Upper lobe of left lung (tissue), 6 donors: ENCODE measurements at regions not wholly inside any gene's neighbourhood (a gene's known extent, or its start where the extent isn't known, plus 50 kb on each side); places are given as distances from the start of the nearest gene placed in this dataset.
"Not testable (repeated sequence)": the region's sequence is repeated elsewhere in the genome, so short reads cannot be mapped to it uniquely, and the experiment has no call there.

Experiments
- ATAC-seq, 2 donors: fragments of 200-7000 bp; cut with Tn5 transposase; one replicate each; pipeline ENCODE4 v1.9.1; 2022; ENCODE audit warnings: mild to moderate bottlenecking in 2 of 2, moderate library complexity in 2 of 2; ENCODE audit not compliant: low FRiP score in 2 of 2
- DNase-seq, 2 donors: peaks; one replicate each; pipeline ENCODE4 v3.0.0-alpha.2; 2019 to 2020
- H3K27ac ChIP-seq, 4 donors: fragments of 200-600 bp; sonication (generic); one replicate each; pipeline ENCODE4 v1.5.1; 2016 to 2019
- H3K27me3 ChIP-seq, 4 donors: fragments of 200-600 bp; sonication (generic); one replicate each; pipeline ENCODE4 v1.5.1; 2017 to 2019
- H3K36me3 ChIP-seq, 4 donors: fragments of 200-600 bp; sonication (generic); one replicate each; pipeline ENCODE4 v1.5.1; 2016 to 2019
- H3K4me1 ChIP-seq, 4 donors: fragments of 200-600 bp; sonication (generic); one replicate each; pipeline ENCODE4 v1.5.1; 2018 to 2019
- H3K4me3 ChIP-seq, 4 donors: fragments of 200-600 bp; sonication (generic); one replicate each; pipeline ENCODE4 v1.5.1; 2017 to 2019; ENCODE audit warnings: mild to moderate bottlenecking in 2 of 4, moderate library complexity in 1 of 4
- H3K9me3 ChIP-seq, 4 donors: fragments of 200-600 bp; sonication (generic); one replicate each; pipeline ENCODE4 v1.5.1; 2018 to 2019
- EP300 ChIP-seq, 4 donors: sonication (generic); formaldehyde crosslinking; IDR thresholded peaks; one replicate each; pipeline ENCODE4 v1.5.1; 2017; ENCODE audit warnings: antibody characterized with exemption in 4 of 4, control low read depth in 2 of 4
- POLR2A ChIP-seq, 4 donors: fragments of 450-650 bp; IDR thresholded peaks; one replicate each; pipeline ENCODE4 v1.5.1; 2016 to 2017; ENCODE audit warnings: antibody characterized with exemption in 4 of 4, mild to moderate bottlenecking in 2 of 4
- POLR2AphosphoS5 ChIP-seq, 2 donors: sonication (generic); formaldehyde crosslinking; IDR thresholded peaks; one replicate each; pipeline ENCODE4 v1.5.1; 2017; ENCODE audit warnings: antibody characterized with exemption in 2 of 2
- WGBS, 2 donors: methylation state at CpG; one replicate each; pipeline ENCODE4 v1.1.5; 2017 to 2018; 5-methylcytosine and 5-hydroxymethylcytosine counted together
- TF ChIP-seq, protein P1 (sequence below), 6 experiments: fragments of 450-650 bp in 4 of 6; fragments of 200-600 bp in 2 of 6; sonication (generic) in 2 of 6; IDR thresholded peaks; one replicate each; pipeline ENCODE4 v1.5.1; 2016 to 2019; ENCODE audit warnings: antibody characterized with exemption in 6 of 6
- donor health status: DM: no; HTN: no; CAD: no; lungs with moderate emphysema.
- donor health status: DM: no; HTN: yes; CAD: no; lungs with severe emphysema.

DNA sequence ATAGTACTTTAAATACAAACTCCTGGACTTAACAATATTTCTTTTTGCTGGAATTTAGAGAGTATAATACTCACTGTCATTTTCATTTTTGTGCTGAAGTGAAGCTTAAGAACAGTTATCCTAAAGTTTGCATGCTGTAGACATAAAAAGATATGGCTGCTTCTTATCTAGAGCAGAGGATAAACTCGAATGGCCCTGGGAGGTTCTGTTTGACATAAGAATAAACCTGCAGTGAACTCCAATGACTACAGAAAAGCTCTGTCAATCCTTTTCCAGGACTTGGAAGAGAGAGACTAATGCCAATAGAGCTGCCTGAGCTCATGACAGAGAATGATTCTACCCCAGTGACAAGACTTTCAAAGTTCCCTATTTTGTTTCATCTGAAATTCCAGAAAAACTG lies 1017.8 kb upstream of the MIR17HG start:
- 26 to 36% methylated on average over 1 of the region's 1 CpG for WGBS, 2 donors
- no peaks in the 10 kb centered on the region for H3K4me1 ChIP-seq

DNA sequence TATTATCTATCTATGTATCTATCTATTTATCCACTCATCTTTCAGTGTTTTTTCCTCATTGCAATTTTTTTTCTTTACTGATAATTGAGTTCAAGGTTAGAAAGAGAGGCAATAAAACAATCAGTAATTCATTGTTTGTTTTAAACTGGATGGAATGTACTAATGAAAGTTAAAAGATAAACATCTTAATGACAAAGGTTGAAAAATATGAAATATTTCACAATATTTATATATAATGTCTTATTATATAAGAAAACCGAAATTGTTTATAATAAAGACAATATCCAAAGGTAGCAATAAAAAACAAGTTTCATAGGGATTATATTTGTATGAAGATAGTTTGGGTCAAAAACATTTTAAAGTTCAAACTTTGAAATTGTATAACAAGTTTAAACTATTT lies 1015.5 kb upstream of the MIR17HG start:
- ATAC-seq (no peak), DNase-seq (no peak)
- Histone ChIP-seq H3K27me3 (no peaks in the 10 kb centered on the region), H3K27ac (no peak overlapping the region), H3K9me3 (no peaks in the 10 kb centered on the region), H3K36me3 (no peaks in the 10 kb centered on the region), H3K4me1 (no peaks in the 10 kb centered on the region), H3K4me3 (no peak overlapping the region)
- WGBS, 2 donors: 55 to 59% methylated on average over 1 of the region's 1 CpG
- TF ChIP-seq POLR2AphosphoS5 (IDR thresholded peaks at IDR 0.05) (no peak), POLR2A (IDR thresholded peaks at IDR 0.05) (no peak), EP300 (IDR thresholded peaks at IDR 0.05) (no peak)
- TF ChIP-seq, protein P1, sequence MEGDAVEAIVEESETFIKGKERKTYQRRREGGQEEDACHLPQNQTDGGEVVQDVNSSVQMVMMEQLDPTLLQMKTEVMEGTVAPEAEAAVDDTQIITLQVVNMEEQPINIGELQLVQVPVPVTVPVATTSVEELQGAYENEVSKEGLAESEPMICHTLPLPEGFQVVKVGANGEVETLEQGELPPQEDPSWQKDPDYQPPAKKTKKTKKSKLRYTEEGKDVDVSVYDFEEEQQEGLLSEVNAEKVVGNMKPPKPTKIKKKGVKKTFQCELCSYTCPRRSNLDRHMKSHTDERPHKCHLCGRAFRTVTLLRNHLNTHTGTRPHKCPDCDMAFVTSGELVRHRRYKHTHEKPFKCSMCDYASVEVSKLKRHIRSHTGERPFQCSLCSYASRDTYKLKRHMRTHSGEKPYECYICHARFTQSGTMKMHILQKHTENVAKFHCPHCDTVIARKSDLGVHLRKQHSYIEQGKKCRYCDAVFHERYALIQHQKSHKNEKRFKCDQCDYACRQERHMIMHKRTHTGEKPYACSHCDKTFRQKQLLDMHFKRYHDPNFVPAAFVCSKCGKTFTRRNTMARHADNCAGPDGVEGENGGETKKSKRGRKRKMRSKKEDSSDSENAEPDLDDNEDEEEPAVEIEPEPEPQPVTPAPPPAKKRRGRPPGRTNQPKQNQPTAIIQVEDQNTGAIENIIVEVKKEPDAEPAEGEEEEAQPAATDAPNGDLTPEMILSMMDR (IDR thresholded peaks at IDR 0.05): no peak

More for the DNA sequence above, 1017.8 kb upstream of the MIR17HG start:
- Histone ChIP-seq H3K9me3 (no peaks in the 10 kb centered on the region), H3K27ac (no peak overlapping the region), H3K27me3 (no peaks in the 10 kb centered on the region), H3K4me3 (no peak overlapping the region), H3K36me3 (no peaks in the 10 kb centered on the region)
- TF ChIP-seq, protein P1 (IDR thresholded peaks at IDR 0.05): no peak
- TF ChIP-seq POLR2AphosphoS5 (IDR thresholded peaks at IDR 0.05) (no peak), POLR2A (IDR thresholded peaks at IDR 0.05) (no peak), EP300 (IDR thresholded peaks at IDR 0.05) (no peak)
- ATAC-seq (no peak), DNase-seq (no peak)

DNA sequence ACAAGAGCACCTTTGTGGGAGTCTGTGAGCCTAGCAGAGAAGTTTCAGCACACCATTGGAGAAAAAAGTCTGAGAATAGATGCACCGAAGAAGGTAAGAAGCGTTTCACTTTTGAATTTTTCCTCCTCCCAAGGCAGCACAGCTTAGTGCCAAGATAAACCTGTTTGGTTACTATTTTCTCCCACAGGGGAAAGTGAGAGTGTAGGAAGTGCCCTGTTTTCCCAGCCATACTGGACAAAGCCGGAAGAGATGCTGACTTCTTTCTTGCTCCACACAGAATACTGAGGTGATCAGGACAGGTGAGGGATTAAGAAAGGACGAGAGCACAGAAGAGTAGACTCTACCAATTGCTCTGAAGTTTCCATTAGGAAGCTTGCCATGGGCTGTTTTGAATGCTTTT lies 1011.0 kb upstream of the MIR17HG start:
- Histone ChIP-seq H3K36me3 (no peaks in the 10 kb centered on the region), H3K4me3 (no peak overlapping the region), H3K27me3 (no peaks in the 10 kb centered on the region), H3K9me3 (peaks cover 0 to 6% (median 0%) of the 10 kb centered on the region in 4 donors), H3K27ac (no peak overlapping the region), H3K4me1 (no peaks in the 10 kb centered on the region)
- ATAC-seq (no peak), DNase-seq (no peak)
- 45 to 59% methylated on average over 4 of the region's 4 CpGs for WGBS, 2 donors
- TF ChIP-seq POLR2A (IDR thresholded peaks at IDR 0.05) (no peak), POLR2AphosphoS5 (IDR thresholded peaks at IDR 0.05) (no peak), EP300 (IDR thresholded peaks at IDR 0.05) (no peak)
- TF ChIP-seq, protein P1 (IDR thresholded peaks at IDR 0.05): no peak

DNA sequence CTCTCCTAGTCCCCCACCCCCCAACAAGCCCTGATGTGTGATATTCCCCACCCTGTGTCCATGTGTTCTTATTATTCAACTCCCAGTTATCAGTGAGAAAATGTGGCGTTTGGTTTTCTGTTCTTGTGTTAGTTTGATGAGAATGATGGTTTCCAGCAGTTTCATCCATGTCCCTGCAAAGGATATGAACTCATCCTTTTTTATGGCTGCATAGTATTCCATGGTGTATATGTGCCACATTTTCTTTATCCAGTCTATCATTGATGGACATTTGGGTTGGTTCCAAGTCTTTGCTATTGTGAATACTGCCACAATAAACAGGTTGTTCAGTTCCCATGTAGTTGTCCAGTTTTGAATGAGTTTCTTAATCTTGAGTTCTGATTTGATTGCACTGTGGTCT lies 1006.1 kb upstream of the MIR17HG start:
- WGBS, 2 donors: 67 to 77% methylated on average over 1 of the region's 1 CpG
- H3K36me3 ChIP-seq, H3K27me3 ChIP-seq, H3K4me3 ChIP-seq, H3K27ac ChIP-seq, H3K4me1 ChIP-seq, DNase-seq, H3K9me3 ChIP-seq, ATAC-seq: not testable (repeated sequence)

DNA sequence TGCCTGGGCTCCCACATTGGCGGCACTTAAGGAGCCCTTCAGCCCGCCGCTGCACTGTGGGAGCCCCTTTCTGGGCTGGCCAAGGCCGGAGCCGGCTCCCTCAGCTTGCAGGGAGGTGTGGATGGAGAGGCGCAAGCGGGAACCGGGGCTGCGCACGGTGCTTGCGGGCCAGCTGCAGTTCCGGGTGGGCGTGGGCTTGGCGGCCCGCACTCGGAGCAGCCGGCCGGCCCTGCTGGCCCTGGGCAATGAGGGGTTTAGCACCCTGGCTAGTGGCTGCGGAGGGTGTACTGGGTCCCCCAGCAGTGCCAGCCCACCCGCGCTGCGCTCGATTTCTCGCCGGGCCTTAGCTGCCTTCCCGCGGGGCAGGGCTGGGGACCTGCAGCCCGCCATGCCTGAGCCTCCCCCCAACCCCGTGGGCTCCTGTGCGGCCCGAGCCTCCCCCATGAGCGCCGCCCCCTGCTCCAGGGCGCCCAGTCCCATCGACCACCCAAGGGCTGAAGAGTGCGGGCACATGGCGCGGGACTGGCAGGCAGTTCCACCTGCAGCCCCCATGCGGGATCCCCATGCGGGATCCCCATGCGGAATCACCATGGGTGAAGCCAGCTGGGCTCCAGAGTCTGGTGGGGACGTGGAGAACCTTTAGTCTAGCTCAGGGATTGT lies 998.9 kb upstream of the MIR17HG start:
- 93 to 97% methylated on average over 13 to 21 of the region's 42 CpGs for WGBS, 2 donors

DNA sequence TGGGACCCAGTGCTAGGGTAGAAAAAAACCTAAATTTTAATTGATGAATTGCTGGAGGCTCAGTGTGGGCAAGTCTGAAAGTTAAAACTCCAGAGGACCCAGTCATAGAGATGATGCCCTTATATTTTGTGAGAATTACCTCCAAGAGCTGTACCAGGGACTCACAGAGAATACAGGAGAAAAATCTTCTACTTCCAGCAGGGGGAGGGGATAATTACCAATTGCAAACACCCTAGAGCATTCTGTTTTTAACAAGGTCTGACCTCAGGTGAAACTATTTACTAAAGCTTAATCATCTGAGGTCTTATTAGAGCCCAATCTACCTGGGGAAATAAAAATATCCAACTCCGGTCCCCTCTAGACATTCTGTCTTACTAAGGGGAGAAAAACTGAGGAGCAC lies 994.7 kb upstream of the MIR17HG start:
- Histone ChIP-seq H3K9me3 (no peaks in the 10 kb centered on the region), H3K36me3 (no peaks in the 10 kb centered on the region), H3K4me3 (no peak overlapping the region), H3K4me1 (no peaks in the 10 kb centered on the region), H3K27ac (no peak overlapping the region), H3K27me3 (no peaks in the 10 kb centered on the region)
- no peak for DNase-seq
- no peak for ATAC-seq
- WGBS, 2 donors: 71 to 81% methylated on average over 1 of the region's 1 CpG
- TF ChIP-seq POLR2AphosphoS5 (IDR thresholded peaks at IDR 0.05): no peak

More for the DNA sequence above, 998.9 kb upstream of the MIR17HG start:
- DNase-seq: peak in 1 of 2 donors; percentile 70
- H3K9me3 ChIP-seq, H3K36me3 ChIP-seq, H3K4me3 ChIP-seq, H3K27me3 ChIP-seq, ATAC-seq, H3K27ac ChIP-seq, H3K4me1 ChIP-seq: not testable (repeated sequence)
